Nephron (organoid): ENCODE measurements at regions not wholly inside any gene's neighbourhood (a gene's known extent, or its start where the extent isn't known, plus 50 kb on each side); places are given as distances from the start of the nearest gene placed in this dataset.

ENCODE experiments used
- H3K27ac Mint-ChIP-seq, 3 experiments: 2 replicates each; pipeline ENCODE4 v1.8.0; 2020; ENCODE audit warnings: mixed read lengths in 3 of 3, mild to moderate bottlenecking in 2 of 3, moderate library complexity in 1 of 3
- H3K27me3 Mint-ChIP-seq: 2 replicates; pipeline ENCODE4 v1.8.0; 2021; ENCODE audit warnings: low read depth, mild to moderate bottlenecking, moderate library complexity, mixed read lengths
- H3K36me3 Mint-ChIP-seq: 2 replicates; pipeline ENCODE4 v1.8.0; 2020; ENCODE audit warnings: low read depth, mixed read lengths
- H3K4me1 Mint-ChIP-seq: 2 replicates; pipeline ENCODE4 v1.8.0; 2020; ENCODE audit warnings: mixed read lengths
- H3K4me3 Mint-ChIP-seq, 3 experiments: 2 replicates each; pipeline ENCODE4 v1.8.0; 2020; ENCODE audit warnings: mild to moderate bottlenecking in 3 of 3, mixed read lengths in 3 of 3, moderate library complexity in 2 of 3
- H3K9me3 Mint-ChIP-seq: 2 replicates; pipeline ENCODE4 v1.8.0; 2020; ENCODE audit warnings: mixed read lengths
- CTCF ChIP-seq, 3 experiments: fragments of 200-600 bp; sonication (generic); IDR thresholded peaks; one replicate each; pipeline ENCODE4 v1.5.0; 2021; ENCODE audit warnings: antibody characterized with exemption in 3 of 3; ENCODE audit not compliant: unreplicated experiment in 3 of 3

GRCh38 chr1:81666586-81666985 lies 134.1 kb upstream of the ADGRL2 start:
- no peak overlapping the region for H3K27ac Mint-ChIP-seq
- no peaks in the 10 kb centered on the region for H3K36me3 Mint-ChIP-seq
- H3K4me3 Mint-ChIP-seq, result no peak overlapping the region
- H3K9me3 Mint-ChIP-seq, result no peaks in the 10 kb centered on the region
- peaks cover 11% of the 10 kb centered on the region for H3K4me1 Mint-ChIP-seq
- H3K27me3 Mint-ChIP-seq, result no peaks in the 10 kb centered on the region
- no peak for TF ChIP-seq CTCF (IDR thresholded peaks at IDR 0.05; ENCODE audit: unreplicated experiment in 3 of 3)

DNA sequence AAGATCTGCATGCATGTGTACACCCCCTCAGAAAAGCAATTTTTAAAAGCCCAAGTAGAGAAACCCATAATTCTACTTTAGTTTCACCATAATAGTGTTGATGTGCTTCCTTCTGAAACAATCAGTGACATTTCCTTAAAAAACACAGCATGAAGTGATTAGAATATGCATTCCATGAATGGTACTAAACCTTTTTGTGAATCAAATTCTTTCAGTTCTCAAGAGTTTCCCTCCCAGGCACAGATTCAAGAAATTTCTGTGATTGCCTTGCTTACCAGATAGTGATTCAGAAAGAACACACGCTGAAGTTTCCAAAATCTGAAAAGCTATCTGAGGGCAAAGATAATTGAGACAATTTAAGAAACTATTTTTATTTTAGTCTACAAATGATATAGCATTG lies 136.4 kb upstream of the ADGRL2 start:
- H3K27me3 Mint-ChIP-seq, result no peaks in the 10 kb centered on the region
- no peaks in the 10 kb centered on the region for H3K36me3 Mint-ChIP-seq
- H3K4me3 Mint-ChIP-seq, result no peak overlapping the region
- no peak for TF ChIP-seq CTCF (IDR thresholded peaks at IDR 0.05; ENCODE audit: unreplicated experiment in 3 of 3)
- no peaks in the 10 kb centered on the region for H3K4me1 Mint-ChIP-seq
- H3K9me3 Mint-ChIP-seq, result no peaks in the 10 kb centered on the region
- H3K27ac Mint-ChIP-seq, result no peak overlapping the region

DNA sequence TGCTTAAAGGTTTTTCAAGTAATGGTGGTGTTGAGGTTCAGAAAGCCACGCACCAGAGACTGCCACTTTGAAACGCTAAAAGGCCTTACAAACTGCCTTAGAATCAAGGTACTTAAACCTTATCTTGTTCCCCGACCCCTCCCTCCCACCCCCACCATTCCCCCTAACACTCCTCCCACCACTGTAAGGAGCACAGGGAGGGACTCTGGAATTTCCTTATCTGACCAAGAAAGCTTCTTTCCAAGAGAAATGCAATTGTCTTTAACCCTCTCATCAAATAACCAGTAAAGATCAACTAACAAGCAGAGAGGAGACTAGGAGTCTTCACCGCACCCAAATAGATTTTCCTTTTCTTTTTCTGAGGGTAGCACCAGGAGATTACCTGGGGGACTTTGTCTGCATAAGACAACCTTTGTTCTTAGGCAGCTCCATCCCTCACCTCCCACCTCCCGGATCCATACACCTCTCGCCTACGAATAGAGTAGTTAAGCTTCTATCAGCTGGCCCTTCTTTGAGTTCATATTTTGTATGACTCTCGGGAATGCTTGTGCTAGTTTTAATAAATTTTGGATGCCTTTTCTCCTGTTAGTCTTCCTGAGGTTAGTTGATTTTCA lies 137.7 kb upstream of the ADGRL2 start:
- H3K27ac Mint-ChIP-seq, result no peak overlapping the region
- no peak for TF ChIP-seq CTCF (IDR thresholded peaks at IDR 0.05; ENCODE audit: unreplicated experiment in 3 of 3)
- no peak overlapping the region for H3K4me3 Mint-ChIP-seq
- no peaks in the 10 kb centered on the region for H3K4me1 Mint-ChIP-seq
- no peaks in the 10 kb centered on the region for H3K9me3 Mint-ChIP-seq
- no peaks in the 10 kb centered on the region for H3K27me3 Mint-ChIP-seq
- no peaks in the 10 kb centered on the region for H3K36me3 Mint-ChIP-seq

- TF ChIP-seq CTCF (IDR thresholded peaks at IDR 0.05; ENCODE audit: unreplicated experiment in 3 of 3), result no peak
- H3K4me3 Mint-ChIP-seq, result no peak overlapping the region
- H3K27ac Mint-ChIP-seq, result no peak overlapping the region
- no peaks in the 10 kb centered on the region for H3K4me1 Mint-ChIP-seq
- H3K27me3 Mint-ChIP-seq, result no peaks in the 10 kb centered on the region
- H3K9me3 Mint-ChIP-seq, result no peaks in the 10 kb centered on the region
- no peaks in the 10 kb centered on the region for H3K36me3 Mint-ChIP-seq
Observed at GRCh38 chr1:81660286-81660685, 140.4 kb upstream of the ADGRL2 start.

- Mint-ChIP-seq H3K27me3 (no peaks in the 10 kb centered on the region), H3K36me3 (no peaks in the 10 kb centered on the region), H3K4me1 (peaks cover 6% of the 10 kb centered on the region), H3K4me3 (no peak overlapping the region), H3K9me3 (no peaks in the 10 kb centered on the region), H3K27ac (no peak overlapping the region)
- TF ChIP-seq CTCF (IDR thresholded peaks at IDR 0.05; ENCODE audit: unreplicated experiment in 3 of 3), result no peak
Observed at GRCh38 chr1:81654657-81655056, 146.1 kb upstream of the ADGRL2 start.

GRCh38 chr1:81654147-81654546 lies 146.6 kb upstream of the ADGRL2 start:
- Mint-ChIP-seq H3K4me3 (no peak overlapping the region), H3K9me3 (no peaks in the 10 kb centered on the region), H3K36me3 (no peaks in the 10 kb centered on the region), H3K27ac (no peak overlapping the region), H3K4me1 (peaks cover 6% of the 10 kb centered on the region), H3K27me3 (no peaks in the 10 kb centered on the region)
- no peak for TF ChIP-seq CTCF (IDR thresholded peaks at IDR 0.05; ENCODE audit: unreplicated experiment in 3 of 3)
